Medulla oblongata (tissue), 1 donor: ENCODE measurements at regions not wholly inside any gene's neighbourhood (a gene's known extent, or its start where the extent isn't known, plus 50 kb on each side); places are given as distances from the start of the nearest gene placed in this dataset.

ENCODE experiments used
- DNase-seq: peaks from one replicate; pipeline ENCODE4 v3.0.0-alpha.2; 2015; ENCODE audit errors: extremely low spot score

DNA sequence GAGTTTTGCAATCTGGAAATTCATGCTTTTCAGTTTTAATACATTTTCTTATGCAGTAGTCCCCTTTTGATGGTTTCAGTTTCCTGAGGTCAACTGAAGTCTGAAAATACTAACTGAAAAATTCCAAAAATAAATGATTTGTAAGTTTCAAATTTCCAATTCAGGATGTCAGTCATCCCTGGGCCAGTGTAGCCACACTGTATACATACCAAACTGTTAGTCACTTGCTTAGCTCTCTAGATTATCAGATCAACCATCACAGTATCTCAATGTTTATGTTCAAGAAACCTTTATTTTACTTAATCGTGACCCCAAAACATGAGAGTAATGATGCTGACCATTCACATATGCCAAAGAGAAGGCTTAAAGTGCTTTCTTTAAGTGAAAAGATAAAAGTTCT lies 715.5 kb downstream of the GBE1 start:
- no peak for DNase-seq

GRCh38 chr3:81045246-81045645 lies 716.2 kb downstream of the GBE1 start:
- no peak for DNase-seq

DNA sequence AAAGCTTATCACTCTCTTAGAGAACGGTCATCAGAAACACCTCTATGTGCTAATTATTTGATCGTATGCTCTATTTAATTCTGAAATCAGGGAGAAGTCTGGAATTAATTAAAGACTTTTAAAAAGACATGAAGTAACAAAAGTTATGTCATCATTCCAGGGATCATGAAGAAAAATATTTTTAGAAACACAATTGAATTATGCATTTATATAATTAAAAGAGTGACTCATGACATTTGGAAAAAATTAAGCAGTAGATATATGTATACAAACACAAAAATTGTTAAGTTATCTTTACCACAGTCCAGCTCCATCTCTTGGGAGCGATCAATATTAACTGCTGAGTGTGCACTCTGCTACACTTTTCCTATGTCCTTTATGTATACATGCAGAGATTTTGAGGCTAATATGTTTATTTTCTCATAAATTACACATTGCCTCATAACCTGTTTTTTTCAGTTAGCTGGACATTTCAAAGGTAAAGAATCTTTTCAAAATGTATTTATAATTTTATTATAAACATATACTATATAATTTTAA lies 717.7 kb downstream of the GBE1 start:
- DNase-seq, result no peak

DNA sequence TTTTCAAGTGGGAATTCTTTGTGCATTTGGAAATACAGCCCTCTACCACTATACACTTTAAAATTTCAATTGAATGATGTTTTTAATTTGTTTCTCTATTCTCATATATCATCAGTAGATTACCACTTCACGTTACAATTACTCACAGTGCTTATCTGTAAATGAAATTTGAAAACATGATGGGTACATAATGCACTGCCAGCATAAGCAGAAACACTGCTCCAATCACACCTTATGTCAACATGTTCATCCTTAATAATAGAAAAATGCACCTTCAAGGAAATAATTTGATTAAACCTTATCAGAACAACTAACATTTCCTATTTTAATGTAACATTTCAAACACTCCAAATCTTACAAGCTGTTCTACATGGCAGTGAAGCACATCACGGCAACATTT lies 718.4 kb downstream of the GBE1 start:
- no peak for DNase-seq

- no peak for DNase-seq
These were observed 720.1 kb downstream of the GBE1 start for GRCh38 chr3:81041331-81041730.

DNA sequence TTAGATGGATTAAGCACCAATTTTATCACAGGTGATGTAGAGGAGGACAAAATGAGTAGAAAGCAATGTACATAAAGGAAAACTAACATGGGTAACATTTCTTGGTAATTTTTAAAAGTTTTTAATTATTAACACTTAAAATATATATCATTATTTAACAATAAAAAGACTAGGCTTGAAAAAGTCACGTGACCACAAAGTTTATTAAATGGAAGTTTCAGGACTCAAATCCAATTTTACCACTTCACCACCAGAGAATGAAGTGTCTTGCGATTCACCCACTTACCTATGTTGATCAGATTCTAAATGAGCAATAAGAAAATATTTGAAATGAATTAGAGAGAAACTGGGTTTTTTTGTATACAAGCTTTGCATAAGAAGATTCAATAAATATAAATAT lies 721.3 kb downstream of the GBE1 start:
- DNase-seq, result no peak

DNA sequence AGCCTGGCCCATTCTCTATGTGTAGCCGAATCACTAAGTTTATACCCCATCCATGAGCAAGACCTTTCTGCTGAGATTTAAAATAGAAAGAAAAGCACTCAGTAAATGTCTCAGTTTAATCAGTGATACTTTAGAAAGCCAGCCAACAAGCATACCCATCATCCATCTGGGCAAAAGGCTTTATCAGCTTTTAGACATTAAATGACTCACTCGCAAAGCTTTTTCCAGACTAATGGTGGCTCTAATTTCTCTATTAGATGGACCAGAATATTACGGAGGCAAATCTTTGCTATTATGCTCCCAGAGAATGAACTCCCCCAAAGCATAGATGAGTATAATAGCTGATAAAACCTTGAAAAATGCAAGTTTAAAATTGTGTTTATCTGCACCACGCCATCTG lies 727.8 kb downstream of the GBE1 start:
- DNase-seq, result no peak

DNA sequence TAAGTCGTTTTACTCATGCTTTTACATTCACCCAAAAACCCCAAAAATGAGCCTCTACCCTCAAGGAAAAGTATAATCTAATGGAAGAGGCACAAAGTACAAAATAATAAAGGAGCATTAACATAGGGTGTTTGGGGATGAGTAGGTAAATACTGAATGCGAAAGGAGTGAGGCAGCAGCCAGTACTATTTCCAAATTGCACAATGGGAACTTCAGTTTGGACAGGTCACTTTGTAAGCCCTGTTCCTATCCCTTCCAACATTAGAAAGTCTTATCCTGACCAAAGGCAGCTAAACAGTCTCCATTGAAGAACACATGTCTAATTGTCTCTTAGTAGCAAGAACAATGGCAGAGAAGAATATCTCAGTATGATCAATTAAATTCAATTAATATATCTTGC lies 728.3 kb downstream of the GBE1 start:
- DNase-seq, result no peak

- DNase-seq, result no peak
These were observed 731.6 kb downstream of the GBE1 start for GRCh38 chr3:81029861-81030260.

- DNase-seq, result no peak
These were observed 734.1 kb downstream of the GBE1 start for GRCh38 chr3:81027344-81027743.

DNA sequence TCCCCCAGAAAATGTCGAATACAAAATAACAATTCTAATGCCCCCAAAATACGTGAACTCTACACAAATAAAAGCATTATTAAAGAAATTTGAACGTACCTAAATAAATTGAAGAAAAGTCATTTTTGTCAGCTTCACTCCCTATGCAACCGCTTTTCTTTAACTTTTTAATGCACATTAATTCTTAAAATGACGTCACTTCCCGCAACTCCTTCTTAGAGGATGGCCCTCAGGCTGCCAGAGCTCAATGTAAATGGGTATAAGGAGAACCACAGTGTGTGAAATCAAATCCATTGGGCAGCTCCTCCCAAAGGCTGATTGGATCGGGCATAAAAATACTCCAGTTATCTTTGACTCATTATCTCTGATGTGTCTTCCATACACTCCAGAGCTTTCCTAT lies 736.9 kb downstream of the GBE1 start:
- DNase-seq, result no peak

- no peak for DNase-seq
These were observed 739.1 kb downstream of the GBE1 start for GRCh38 chr3:81022339-81022738.

DNA sequence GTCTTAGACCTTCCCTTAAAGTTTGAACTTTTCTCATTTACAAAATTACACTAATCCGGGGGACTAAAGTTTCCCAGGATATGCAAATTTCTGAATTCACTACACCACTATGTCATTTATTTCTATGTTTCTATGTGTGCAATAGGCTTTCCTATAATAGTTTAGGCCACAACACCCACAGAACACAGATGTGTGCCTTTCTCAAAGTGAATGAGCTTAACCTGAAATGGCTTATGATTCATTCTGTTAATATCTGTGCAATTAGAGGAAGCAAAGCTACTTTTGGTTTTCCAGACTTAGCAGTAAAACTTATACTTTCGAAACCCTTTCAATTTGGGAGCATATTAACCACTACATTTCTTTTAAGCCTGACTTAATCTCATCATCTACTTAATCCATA lies 748.1 kb downstream of the GBE1 start:
- no peak for DNase-seq

GRCh38 chr3:81005992-81006391 lies 755.5 kb downstream of the GBE1 start:
- no peak for DNase-seq

DNA sequence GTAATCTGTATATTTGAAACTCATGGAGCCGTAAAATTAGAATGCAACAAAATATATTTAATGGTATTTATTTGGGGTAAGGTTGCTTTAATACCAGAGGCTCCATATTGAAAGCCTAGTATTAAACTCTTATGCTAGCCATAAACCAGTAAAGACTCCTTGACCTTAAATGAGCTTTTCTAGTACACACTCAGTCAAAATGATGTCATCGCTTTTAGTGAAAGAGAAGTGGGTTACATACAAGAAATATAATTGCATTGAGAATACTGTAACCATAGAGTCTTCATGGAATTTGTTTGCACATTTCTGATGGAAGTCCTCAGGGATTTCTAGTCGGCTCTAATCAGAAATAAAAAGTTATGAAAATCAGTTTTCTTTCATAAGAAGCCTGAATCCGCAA lies 757.6 kb downstream of the GBE1 start:
- DNase-seq, result no peak

DNA sequence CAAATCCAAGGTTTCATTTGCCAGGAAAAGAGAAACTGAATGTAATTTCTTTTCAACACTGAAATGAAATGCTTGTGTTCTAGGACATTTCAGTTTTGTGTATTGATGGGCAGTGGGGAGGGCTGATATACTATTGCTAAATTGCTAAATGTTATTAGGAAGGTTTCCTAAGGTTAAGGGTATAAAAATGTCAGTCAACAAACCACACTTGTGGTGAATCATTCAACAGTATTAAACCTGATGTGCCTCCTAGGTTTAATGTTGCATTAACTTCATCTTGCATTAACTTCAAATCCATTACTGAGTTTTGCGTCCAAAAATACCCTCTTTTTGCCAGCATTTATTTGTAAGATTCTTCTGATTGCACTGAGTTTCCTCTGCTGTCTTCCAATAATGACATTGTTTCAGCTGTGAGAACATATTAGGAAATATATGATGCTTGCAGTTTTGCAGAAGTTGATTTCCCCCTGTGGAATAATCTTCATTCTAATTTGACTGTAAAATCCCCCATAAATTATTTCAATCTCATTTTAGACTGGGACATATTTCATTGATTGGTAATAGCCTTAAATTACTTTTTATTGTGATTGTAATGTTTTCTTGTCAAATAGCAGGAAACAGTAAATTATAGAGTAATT lies 758.3 kb downstream of the GBE1 start:
- DNase-seq, result no peak

GRCh38 chr3:80999481-80999880 lies 762.0 kb downstream of the GBE1 start:
- no peak for DNase-seq

DNA sequence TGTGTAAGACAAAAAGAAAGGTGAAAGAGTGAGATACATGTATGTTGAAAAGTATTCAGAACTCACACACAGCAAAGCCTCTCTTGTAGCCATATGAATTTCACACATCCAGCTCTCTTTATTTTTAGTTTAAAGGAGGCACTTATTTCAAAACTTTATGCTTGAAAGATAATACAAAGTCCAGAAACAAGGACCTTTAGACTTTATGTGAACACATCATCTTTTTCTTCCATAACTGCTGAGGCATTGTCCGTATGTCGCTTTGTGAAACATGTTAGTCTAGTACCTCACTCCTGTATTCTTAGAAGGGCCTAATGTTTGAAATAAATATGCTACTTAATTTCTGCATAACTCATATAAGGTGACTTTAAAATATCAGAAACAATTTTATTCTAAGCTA lies 763.4 kb downstream of the GBE1 start:
- DNase-seq, result no peak

DNA sequence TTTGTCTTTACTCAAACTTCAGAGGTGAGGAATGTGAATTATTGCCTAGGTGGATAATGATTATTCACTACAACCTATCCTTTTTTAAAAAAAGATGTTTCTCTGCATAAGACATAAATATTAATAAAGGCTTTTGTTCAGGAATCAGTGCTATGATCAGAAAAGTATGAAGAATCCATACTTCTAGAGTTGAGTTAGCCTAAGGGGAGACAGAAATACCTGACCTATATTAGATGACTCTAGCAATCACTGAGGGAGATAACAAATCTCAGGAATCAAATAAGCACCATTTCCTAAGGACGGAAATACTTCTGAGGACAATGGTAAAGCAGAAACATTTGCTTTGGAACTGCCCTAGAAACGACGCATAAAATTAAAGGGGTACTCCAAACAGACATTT lies 763.8 kb downstream of the GBE1 start:
- no peak for DNase-seq

DNA sequence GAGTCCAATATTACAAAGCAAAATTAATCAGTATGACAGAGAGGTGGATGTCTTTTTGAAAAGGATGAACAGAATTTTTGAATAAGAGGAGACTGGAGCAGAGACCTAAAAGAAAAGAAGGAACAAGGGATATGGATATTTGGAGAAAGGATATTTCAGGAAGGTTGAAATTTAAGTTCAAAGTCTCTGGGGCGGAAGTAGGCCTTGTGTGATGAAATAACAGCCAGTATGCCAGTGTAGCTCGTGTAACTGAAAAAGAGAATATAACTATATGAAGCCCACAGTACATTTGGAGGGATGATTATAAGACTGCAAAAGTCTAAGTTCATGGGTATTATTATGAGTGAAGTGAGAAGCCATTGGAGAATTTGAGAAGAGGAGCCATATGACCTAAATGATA lies 766.7 kb downstream of the GBE1 start:
- DNase-seq, result no peak

GRCh38 chr3:80994085-80994665 lies 767.3 kb downstream of the GBE1 start:
- no peak for DNase-seq

DNA sequence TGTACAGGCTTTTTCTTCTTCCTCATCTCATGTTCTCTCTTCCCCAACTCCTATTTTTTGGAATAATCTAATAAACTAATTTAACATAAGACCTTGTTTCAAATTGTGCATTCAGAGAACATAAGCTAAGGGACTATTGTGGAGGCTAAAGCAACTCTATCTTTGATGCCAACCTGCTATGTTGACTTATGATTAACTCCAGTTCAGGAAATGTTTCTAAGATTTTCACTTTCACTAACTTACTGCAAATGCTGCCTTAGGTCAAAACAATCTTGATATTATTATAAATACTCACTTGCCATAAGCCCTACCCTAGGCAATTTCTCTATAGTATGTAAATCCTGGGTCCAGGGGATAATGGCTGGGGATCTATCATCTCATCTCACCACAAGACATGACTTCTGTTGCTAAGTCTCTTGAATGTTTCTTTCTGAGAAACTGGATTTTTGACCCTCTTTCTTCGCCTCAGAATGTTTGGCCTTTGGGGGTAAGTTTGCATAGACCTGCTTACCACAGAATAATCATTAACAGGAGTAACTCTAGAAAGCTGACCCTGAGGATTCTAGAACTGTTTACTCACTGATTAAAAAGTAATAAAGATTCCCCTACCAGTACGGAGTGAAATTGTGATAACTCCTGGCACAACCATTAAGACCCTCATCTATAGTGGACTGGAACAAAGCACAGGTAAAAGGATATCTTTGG lies 768.1 kb downstream of the GBE1 start:
- DNase-seq, result no peak

DNA sequence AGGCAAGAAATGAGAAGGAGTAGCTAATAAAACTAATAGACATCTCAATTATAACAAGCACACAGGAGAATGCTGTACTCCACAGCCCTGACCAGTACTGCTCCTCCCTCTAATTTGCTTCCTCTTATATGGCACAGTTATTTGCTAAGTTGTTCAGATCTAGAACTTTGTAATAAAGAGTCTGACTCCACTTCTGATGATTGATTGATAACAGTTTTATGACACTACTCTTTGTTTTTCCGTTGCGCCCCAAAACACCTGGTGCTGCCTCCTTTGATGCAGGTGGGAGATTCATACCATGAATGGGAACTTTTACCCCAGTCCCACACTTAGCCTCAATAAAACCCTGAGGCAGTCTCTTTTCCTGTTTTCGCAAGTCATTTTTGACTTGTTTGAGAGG lies 777.7 kb downstream of the GBE1 start:
- no peak for DNase-seq
